Panc1 (cell line): ENCODE measurements at regions not wholly inside any gene's neighbourhood (a gene's known extent, or its start where the extent isn't known, plus 50 kb on each side); places are given as distances from the start of the nearest gene placed in this dataset.

Source experiments
- ATAC-seq: fragments of 200-7000 bp; cut with Tn5 transposase; 2 replicates; pipeline ENCODE4 v1.9.1; 2020; ENCODE audit warnings: mild to moderate bottlenecking, moderate library complexity
- BruUV-seq: library from RNA; stranded (reverse); fragments of 400-500 nt; replicated peaks from 2 replicates; lab custom pipeline; 2021; lab: Mats Ljungman, UMichigan
- CTCF ChIA-PET: fragments of 300-600 bp; sonication (Branson Sonifier 250); formaldehyde crosslinking; loops from one replicate; lab custom pipeline; 2022; ENCODE audit warnings: antibody characterized with exemption; lab: Charles Lee
- POLR2A ChIA-PET: fragments of 300-600 bp; sonication (Branson Sonifier 250); formaldehyde crosslinking; loops from one replicate; lab custom pipeline; 2022; ENCODE audit warnings: antibody characterized with exemption; lab: Charles Lee
- DNase-seq: peaks from one replicate; pipeline ENCODE4 v3.0.0-alpha.2; 2010; ENCODE audit warnings: low read depth, low spot score
- H3K27ac ChIP-seq: 2 replicates; pipeline ENCODE4 v1.5.1; 2011; ENCODE audit warnings: mild to moderate bottlenecking, low read length, inconsistent platforms
- H3K27me3 ChIP-seq: fragments of 200-500 bp; sonication (Bioruptor generic); 2 replicates; pipeline ENCODE4 v1.6.0; 2014; ENCODE audit warnings: low read length, inconsistent platforms; ENCODE audit not compliant: control insufficient read depth, insufficient read depth
- H3K36me3 ChIP-seq: fragments of 200-500 bp; sonication (Bioruptor generic); 2 replicates; pipeline ENCODE4 v1.5.1; 2014; ENCODE audit warnings: inconsistent platforms, mild to moderate bottlenecking, low read length, moderate library complexity; ENCODE audit not compliant: control insufficient read depth, insufficient read depth
- H3K4me1 ChIP-seq: 2 replicates; pipeline ENCODE4 v1.5.1; 2011; ENCODE audit warnings: inconsistent platforms, mild to moderate bottlenecking, low read length, moderate library complexity; ENCODE audit not compliant: control insufficient read depth, insufficient read depth
- H3K4me3 ChIP-seq, 2 experiments: 2 replicates each; pipeline ENCODE4 v1.5.1; 2011 to 2012; ENCODE audit warnings: low read depth in 2 of 2, low read length in 2 of 2, mild to moderate bottlenecking in 2 of 2, inconsistent platforms in 1 of 2, moderate library complexity in 1 of 2
- H3K9me3 ChIP-seq: fragments of 200-500 bp; sonication (Bioruptor generic); 2 replicates; pipeline ENCODE4 v1.5.1; 2014; ENCODE audit warnings: low read depth, mild to moderate bottlenecking, inconsistent platforms, low read length, moderate library complexity; ENCODE audit not compliant: control insufficient read depth, insufficient read depth
- POLR2AphosphoS5 ChIP-seq: IDR thresholded peaks from 2 replicates; pipeline ENCODE4 v1.6.1; 2012; ENCODE audit warnings: mild to moderate bottlenecking, low read depth, low read length, moderate library complexity
- SIN3A ChIP-seq: IDR thresholded peaks from 2 replicates; pipeline ENCODE4 v1.6.1; 2012; ENCODE audit warnings: low read depth, mild to moderate bottlenecking, low read length, moderate library complexity, borderline replicate concordance; ENCODE audit not compliant: insufficient read depth
- TCF7L2 ChIP-seq: IDR thresholded peaks from 2 replicates; pipeline ENCODE4 v1.6.1; 2011; ENCODE audit warnings: mild to moderate bottlenecking, low read depth, low read length, inconsistent platforms
- in situ Hi-C: cut with HindIII; loops from 2 replicates; pipeline ENCODE4 v1.10.0; 2016; ENCODE audit warnings: low sequenced_read_pairs, low pct_unique_long_range_greater_than_20kb
- intact Hi-C: fragments of 100-400 bp; cut with micrococcal nuclease; formaldehyde crosslinking; loops from one replicate; pipeline ENCODE4 v1.10.0; 2022; ENCODE audit not compliant: unreplicated experiment
- TF ChIP-seq, protein P1 (sequence below), 2 experiments: IDR thresholded peaks; 2 replicates each; pipeline ENCODE4 v1.6.1; 2011 to 2012; ENCODE audit warnings: low read depth in 2 of 2, control low read depth in 1 of 2, low read length in 1 of 2, mild to moderate bottlenecking in 1 of 2, moderate library complexity in 1 of 2; ENCODE audit not compliant: insufficient read depth in 1 of 2
- TF ChIP-seq, protein P2 (sequence below): fragments of 450-650 bp; IDR thresholded peaks from 2 replicates; pipeline ENCODE4 v1.5.1; 2017; ENCODE audit warnings: mild to moderate bottlenecking

DNA sequence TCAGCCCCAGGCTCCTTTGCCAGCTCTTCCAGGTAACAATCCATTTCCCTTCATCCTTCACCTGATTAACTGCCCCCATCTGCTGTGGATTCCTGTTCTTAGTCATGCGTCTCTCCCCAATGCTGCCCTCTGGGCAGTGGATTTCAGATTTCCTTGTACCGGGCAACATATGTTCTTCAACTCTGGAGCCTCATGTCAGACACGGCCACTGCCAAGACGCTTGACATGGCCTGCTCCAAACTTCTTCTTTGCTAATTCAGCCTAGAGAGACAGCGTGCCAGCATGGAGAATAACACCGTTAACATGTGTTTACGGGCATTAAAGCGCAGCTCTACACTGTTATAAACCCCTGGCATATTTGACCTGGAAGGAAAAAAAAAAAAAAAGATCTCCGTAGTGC is 1035.1 kb upstream of the NR2F2 start:
- H3K27ac ChIP-seq: no peak overlapping the region
- no peak for ATAC-seq
- intact Hi-C loops: no loop called here
- no peak for DNase-seq
- H3K9me3 ChIP-seq: no peaks in the 10 kb centered on the region
- H3K36me3 ChIP-seq: no peaks in the 10 kb centered on the region
- no peaks in the 10 kb centered on the region for H3K4me1 ChIP-seq
- in situ Hi-C loops: no loop called here
- ChIA-PET POLR2A (no interaction called here), CTCF (no interaction called here)
- no peak for TF ChIP-seq TCF7L2
- no peak for TF ChIP-seq POLR2AphosphoS5
- no peak for TF ChIP-seq SIN3A
- TF ChIP-seq, protein P1, sequence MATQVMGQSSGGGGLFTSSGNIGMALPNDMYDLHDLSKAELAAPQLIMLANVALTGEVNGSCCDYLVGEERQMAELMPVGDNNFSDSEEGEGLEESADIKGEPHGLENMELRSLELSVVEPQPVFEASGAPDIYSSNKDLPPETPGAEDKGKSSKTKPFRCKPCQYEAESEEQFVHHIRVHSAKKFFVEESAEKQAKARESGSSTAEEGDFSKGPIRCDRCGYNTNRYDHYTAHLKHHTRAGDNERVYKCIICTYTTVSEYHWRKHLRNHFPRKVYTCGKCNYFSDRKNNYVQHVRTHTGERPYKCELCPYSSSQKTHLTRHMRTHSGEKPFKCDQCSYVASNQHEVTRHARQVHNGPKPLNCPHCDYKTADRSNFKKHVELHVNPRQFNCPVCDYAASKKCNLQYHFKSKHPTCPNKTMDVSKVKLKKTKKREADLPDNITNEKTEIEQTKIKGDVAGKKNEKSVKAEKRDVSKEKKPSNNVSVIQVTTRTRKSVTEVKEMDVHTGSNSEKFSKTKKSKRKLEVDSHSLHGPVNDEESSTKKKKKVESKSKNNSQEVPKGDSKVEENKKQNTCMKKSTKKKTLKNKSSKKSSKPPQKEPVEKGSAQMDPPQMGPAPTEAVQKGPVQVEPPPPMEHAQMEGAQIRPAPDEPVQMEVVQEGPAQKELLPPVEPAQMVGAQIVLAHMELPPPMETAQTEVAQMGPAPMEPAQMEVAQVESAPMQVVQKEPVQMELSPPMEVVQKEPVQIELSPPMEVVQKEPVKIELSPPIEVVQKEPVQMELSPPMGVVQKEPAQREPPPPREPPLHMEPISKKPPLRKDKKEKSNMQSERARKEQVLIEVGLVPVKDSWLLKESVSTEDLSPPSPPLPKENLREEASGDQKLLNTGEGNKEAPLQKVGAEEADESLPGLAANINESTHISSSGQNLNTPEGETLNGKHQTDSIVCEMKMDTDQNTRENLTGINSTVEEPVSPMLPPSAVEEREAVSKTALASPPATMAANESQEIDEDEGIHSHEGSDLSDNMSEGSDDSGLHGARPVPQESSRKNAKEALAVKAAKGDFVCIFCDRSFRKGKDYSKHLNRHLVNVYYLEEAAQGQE (IDR thresholded peaks at IDR 0.05; ENCODE audit: insufficient read depth in 1 of 2, low read depth in 2 of 2, low read length in 1 of 2): no peak
- TF ChIP-seq, protein P2, sequence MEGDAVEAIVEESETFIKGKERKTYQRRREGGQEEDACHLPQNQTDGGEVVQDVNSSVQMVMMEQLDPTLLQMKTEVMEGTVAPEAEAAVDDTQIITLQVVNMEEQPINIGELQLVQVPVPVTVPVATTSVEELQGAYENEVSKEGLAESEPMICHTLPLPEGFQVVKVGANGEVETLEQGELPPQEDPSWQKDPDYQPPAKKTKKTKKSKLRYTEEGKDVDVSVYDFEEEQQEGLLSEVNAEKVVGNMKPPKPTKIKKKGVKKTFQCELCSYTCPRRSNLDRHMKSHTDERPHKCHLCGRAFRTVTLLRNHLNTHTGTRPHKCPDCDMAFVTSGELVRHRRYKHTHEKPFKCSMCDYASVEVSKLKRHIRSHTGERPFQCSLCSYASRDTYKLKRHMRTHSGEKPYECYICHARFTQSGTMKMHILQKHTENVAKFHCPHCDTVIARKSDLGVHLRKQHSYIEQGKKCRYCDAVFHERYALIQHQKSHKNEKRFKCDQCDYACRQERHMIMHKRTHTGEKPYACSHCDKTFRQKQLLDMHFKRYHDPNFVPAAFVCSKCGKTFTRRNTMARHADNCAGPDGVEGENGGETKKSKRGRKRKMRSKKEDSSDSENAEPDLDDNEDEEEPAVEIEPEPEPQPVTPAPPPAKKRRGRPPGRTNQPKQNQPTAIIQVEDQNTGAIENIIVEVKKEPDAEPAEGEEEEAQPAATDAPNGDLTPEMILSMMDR: no peak
- no peaks in the 10 kb centered on the region for H3K27me3 ChIP-seq
- no peak overlapping the region for H3K4me3 ChIP-seq
- no TSS peak for BruUV-seq

DNA sequence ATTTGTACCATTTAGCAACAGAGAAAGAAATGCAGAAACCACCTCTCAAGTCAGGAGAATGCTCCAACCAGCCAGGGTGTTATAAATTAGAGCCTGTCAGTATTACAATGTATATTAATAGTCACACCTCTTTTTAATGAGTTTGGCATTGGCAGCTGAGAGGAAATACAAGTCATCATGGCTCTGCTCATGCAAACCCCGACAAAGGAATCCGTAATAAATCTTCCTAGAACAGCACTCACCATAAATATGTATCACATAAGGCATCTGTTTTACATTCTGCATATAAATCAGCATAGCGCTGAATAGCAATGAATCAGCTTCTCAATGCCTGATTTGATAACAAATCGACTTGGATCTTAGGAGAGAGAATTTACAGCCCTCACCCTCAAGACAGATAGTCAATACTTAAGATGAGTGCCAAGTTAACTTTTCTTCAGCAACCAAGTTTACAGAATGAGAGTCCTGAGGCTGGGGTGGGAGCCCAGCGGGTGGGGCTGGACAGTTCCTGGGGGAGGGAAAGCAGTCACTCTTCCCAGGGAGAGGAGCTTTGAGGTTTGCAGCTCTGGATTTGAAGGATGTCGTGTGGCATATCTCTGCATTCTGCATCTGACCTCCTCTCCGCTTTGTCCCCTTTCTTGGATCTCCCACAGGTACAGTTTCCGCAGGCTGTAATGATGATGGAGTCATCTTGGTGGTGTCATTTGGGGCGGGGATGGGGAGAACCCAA is 1034.4 kb upstream of the NR2F2 start:
- no peak overlapping the region for H3K27ac ChIP-seq
- H3K27me3 ChIP-seq: no peaks in the 10 kb centered on the region
- intact Hi-C loops: no loop called here
- BruUV-seq: no TSS peak
- ChIA-PET CTCF (interaction anchor here (0.6 kb wide), 1 partner anchor 1176 kb away, joined by 6 read pairs; no protein-coding TSS in a partner anchor), POLR2A (no interaction called here)
- H3K4me1 ChIP-seq: no peaks in the 10 kb centered on the region
- no peaks in the 10 kb centered on the region for H3K9me3 ChIP-seq
- no peak for TF ChIP-seq POLR2AphosphoS5
- TF ChIP-seq TCF7L2: no peak; the same call in 1 of the 2 replicates
- TF ChIP-seq, protein P2: no peak
- TF ChIP-seq, protein P1 (IDR thresholded peaks at IDR 0.05; ENCODE audit: insufficient read depth in 1 of 2, low read depth in 2 of 2, low read length in 1 of 2): no peak
- no peak for TF ChIP-seq SIN3A
- ATAC-seq (no peak), DNase-seq (no peak)
- no peak overlapping the region for H3K4me3 ChIP-seq
- H3K36me3 ChIP-seq: no peaks in the 10 kb centered on the region
- in situ Hi-C loops: no loop called here
